Adrenal gland (tissue), 5 donors: ENCODE measurements at regions not wholly inside any gene's neighbourhood (a gene's known extent, or its start where the extent isn't known, plus 50 kb on each side); places are given as distances from the start of the nearest gene placed in this dataset.

Experiments
- POLR2A ChIP-seq, 2 donors: fragments of 450-650 bp; IDR thresholded peaks; one replicate each; pipeline ENCODE4 v1.6.1; 2017; ENCODE audit warnings: antibody characterized with exemption in 2 of 2, mild to moderate bottlenecking in 2 of 2, moderate library complexity in 1 of 2
- TF ChIP-seq, protein P1 (sequence below), 6 experiments: fragments of 450-650 bp in 4 of 6; fragments of 200-600 bp in 2 of 6; sonication (generic) in 1 of 6; IDR thresholded peaks; 1 replicate in 5 of 6; 2 replicates in 1 of 6; pipeline versions ENCODE4 v1.5.1 to v1.8.0; 2016 to 2021; ENCODE audit warnings: antibody characterized with exemption in 6 of 6, mild to moderate bottlenecking in 2 of 6, moderate library complexity in 1 of 6
- donor health status: DM: no; HTN: no; CAD: no.

GRCh38 chr5:13331585-13331984 lies 612.9 kb downstream of the DNAH5 start:
- TF ChIP-seq, protein P1, sequence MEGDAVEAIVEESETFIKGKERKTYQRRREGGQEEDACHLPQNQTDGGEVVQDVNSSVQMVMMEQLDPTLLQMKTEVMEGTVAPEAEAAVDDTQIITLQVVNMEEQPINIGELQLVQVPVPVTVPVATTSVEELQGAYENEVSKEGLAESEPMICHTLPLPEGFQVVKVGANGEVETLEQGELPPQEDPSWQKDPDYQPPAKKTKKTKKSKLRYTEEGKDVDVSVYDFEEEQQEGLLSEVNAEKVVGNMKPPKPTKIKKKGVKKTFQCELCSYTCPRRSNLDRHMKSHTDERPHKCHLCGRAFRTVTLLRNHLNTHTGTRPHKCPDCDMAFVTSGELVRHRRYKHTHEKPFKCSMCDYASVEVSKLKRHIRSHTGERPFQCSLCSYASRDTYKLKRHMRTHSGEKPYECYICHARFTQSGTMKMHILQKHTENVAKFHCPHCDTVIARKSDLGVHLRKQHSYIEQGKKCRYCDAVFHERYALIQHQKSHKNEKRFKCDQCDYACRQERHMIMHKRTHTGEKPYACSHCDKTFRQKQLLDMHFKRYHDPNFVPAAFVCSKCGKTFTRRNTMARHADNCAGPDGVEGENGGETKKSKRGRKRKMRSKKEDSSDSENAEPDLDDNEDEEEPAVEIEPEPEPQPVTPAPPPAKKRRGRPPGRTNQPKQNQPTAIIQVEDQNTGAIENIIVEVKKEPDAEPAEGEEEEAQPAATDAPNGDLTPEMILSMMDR (IDR thresholded peaks at IDR 0.05) = no peak
- no peak for TF ChIP-seq POLR2A (IDR thresholded peaks at IDR 0.05)
